ENCODE measurements at regions not wholly inside any gene's neighbourhood (a gene's known extent, or its start where the extent isn't known, plus 50 kb on each side); places are given as distances from the start of the nearest gene placed in this dataset.
"Not testable (repeated sequence)": the region's sequence is repeated elsewhere in the genome, so short reads cannot be mapped to it uniquely, and the experiment has no call there.

DNA sequence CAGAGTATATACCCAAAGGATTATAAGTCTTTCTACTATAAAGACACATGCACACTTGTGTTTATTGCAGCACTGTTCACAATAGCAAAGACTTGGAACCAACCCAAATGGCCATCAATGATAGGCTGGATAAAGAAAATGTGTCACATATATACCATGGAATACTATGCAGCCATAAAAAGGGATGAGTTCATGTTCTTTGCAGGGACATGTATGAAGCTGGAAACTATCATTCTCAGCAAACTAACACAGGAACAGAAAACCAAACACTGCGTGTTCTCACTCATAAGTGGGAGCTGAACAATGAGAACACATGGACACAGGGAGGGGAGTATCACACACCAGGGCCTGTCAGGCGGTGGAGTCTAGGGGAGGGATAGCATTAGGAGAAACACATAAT lies 281.7 kb upstream of the MEF2C start:
- not testable (repeated sequence) for DNase-seq

- DNase-seq, result no peak
These were observed 273.2 kb upstream of the MEF2C start for GRCh38 chr5:89156226-89156625.

DNA sequence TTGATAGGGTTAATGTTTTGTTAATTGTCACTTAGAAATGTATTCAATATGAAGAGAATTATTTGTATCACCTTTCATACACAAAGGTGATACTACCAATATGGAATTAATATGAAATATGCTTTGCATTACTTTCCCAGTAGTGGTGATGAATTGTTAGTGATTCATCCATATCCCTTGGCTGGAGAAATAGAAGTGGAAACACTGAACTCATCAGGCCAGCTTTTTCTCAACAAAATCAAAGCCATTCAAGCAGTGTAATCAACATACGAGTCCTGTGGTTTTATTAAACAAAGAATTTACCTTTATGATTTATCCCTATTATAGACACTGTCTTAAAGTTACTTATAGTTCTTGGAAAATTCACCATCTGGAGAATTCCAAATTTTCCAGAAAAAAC lies 264.0 kb upstream of the MEF2C start:
- no peak for DNase-seq

DNA sequence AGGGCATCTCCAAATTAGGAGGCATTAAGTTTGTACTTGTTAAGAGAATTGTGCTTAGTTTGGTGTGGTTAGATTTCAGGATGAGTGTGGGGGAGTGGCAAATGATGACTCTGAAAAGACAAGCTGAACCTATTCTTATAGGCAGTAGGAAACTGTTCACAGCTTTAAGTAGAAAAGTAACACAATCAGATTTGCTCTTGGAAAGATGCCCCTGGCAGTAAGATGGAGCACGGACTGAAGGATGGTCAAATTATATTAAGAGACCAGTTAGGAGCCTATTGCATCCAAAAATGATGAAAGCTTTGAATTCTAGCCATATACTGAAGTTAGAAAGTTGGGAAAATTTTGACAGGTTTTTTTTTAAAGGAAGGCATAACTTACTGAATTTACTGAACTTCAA lies 254.2 kb upstream of the MEF2C start:
- no peak for DNase-seq

- no peak for DNase-seq
These were observed 251.0 kb upstream of the MEF2C start for GRCh38 chr5:89133975-89134374.

DNA sequence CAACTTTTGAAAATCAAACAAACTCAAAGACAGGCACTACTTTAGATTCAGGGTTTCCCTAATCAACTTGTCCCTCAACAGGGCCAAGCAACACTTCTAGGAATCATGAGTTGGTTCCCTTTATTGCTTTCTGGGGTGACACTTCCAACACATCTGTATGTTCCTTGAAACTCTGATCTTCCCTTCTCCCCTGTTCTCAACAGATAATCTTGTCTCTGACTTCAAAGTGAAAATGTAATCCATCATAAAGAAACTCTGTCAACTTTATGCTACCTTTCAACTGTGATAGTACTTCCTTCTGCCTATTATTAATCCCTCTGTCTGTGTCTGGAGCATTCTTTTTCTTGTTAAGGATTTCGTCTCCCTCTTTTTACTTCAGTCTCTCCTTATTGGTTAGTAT lies 250.1 kb upstream of the MEF2C start:
- DNase-seq, result no peak

DNA sequence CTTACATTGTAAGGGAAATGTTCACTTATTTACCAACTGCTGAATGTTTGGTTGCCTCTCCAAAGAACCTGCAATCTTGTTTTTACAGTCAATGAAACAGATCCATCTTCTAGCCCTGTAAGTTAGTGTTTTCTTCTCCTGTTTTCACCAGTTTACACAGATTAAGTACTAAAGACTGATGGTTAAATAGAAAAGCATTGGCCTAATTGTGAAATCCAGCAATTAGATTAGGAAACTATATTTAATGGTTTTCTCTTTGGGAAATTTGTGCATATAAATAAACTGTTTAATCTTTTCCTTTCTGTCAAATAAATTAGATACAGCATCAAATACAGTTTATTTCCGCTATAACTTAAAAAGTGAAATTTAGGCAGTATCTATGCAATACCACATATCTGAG lies 247.9 kb upstream of the MEF2C start:
- no peak for DNase-seq

DNA sequence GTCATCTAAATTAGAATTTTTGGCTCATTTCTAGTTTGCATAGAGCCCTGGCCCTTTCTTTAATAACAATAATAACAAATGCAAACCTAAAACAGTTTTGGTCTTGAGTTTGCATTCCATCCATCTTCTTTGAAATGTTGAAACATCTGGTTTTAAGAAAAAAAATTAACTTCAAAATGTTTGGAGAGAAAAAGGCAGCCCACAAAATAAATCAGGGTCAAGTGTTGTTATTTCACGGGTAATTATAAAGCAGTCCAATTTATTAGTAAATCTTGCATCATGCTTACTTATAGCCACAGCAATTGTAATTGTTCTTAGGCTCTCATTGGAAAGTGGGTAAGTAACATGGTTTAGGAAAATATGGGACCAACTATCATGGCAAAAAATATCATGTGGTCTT lies 247.0 kb upstream of the MEF2C start:
- DNase-seq, result no peak

DNA sequence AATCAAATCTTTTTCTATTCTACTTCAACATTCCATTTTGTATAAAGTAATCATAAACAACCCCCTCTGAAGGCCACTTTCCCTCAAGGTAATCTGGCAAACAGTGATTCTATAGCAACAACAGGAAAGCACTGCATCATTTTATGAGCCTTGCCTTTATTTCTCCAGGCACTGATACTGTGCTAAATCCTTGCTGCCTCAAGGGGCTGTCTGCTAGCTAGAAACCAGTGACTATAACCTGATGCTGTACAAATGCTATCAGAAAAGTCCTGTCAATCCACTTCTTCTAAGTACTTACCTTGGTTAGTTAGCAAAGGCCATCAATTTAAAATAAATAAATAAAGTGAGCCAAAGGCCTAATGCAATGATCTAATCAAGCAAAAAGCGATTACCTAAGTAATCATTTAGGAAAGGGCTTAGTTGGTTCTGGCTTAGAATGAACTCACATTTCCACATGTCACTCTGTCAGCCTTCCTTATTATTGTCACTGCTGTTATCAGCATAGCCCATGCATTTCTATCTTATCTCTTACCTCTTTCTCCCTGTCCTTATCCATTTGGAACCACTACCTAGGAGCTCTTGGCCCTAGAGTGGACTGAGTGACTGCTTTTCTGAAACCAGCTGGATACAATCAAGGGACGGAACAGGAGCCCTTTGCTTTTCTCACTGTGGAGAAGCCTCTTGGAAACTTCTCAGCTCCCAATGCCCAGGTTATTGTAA lies 246.1 kb upstream of the MEF2C start:
- DNase-seq, result no peak

GRCh38 chr5:89128092-89128491 lies 245.1 kb upstream of the MEF2C start:
- DNase-seq, result no peak

GRCh38 chr5:89127191-89127590 lies 244.2 kb upstream of the MEF2C start:
- no peak for DNase-seq

DNA sequence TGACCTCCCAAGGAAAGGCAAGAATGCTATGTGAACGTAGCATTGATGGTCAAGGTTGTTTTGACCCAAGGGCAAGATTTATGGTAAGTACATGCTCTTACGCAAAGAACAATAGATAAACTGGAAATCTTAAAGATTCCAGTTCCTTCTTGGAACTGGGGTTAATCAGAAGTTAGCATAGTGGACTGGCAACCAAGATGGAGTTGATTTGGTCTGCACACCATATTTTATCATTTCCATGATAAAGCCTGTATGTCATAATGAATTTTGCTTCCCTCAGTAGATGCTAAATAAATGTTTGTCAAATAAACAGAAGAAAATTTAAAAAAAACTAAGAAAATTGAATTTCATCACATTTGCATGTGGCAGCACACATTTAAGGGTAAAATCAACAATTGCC lies 242.4 kb upstream of the MEF2C start:
- DNase-seq, result no peak

- no peak for DNase-seq
These were observed 240.6 kb upstream of the MEF2C start for GRCh38 chr5:89123581-89123980.

DNA sequence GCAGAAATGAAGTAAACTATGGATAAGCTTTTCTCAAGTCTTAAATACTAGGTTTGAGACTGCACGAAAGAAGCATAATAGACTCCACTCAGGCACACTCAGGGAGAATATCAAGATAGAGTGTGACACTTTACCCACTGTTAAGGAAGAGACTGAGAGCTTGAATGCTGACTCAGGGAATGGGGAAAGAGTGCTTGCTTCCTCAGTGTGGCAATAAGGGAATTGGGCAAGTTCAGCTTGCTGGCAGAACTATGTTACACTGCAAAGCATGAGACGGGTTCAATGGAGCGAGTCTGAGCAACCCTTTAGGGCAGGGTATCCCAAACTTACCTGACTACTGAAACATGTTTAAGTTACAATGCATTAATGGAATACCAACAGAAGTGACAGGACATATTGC lies 237.7 kb upstream of the MEF2C start:
- DNase-seq, result no peak

DNA sequence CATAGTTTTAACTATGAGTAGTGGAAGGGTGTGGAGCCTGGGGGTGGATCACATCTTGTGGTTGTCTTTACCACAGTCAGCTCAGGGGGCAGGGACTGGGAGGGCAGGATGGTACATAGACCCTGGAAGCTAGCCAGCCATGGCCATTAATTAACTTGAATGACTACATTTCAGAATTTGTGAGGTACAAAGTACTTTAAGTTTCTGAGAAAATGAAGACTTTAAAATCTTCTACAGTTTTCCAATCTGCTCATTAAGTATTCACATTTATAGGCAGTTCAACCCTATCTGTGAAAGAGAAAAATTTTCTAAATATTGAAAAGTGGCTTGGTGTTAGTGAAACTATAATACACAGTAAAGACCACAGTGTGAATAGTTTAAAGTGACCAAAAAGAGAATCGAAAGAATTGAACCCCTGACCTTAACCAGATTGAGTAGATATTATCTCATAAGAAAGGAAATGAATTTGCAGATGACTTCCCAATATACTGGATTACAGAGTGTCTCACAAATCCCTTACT lies 234.2 kb upstream of the MEF2C start:
- DNase-seq, result no peak

- no peak for DNase-seq
These were observed 228.1 kb upstream of the MEF2C start for GRCh38 chr5:89110916-89111646.

DNA sequence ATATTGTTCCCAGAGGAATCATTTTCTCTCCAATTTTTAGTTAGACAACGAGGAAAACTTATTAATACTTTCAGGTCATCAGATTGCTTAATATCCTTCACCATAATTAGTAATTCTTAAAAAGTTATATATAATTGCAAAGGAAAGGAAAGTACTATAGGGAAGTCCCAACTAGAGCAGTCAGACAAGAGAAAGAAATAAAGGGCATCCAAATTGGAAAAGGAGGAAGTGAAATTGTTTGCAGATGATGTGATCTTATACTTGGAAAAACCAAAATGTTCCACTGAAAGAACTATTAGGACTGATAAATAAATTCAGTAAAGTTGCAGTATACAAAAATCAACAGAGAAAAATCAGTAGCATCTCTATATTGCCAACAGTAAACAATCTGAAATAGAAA lies 223.5 kb upstream of the MEF2C start:
- DNase-seq, result no peak

DNA sequence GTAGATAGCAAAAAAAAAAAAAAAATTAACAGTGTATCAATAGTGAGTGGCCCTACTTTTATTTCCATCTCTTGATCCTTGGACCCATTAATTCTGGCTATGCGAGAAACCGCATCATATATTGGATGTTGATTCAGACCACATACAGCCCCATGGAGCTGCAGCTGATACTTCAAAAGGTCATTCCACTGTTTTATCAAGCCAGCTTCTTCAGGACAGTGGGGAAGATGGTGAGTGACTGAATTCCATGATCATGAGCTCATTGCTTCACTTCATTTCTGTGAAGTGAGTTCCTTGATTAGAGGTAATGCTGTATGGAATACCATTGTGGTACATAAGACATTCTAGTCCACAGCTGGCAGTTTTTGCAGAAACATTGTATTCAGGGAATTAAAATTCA lies 222.9 kb upstream of the MEF2C start:
- DNase-seq, result no peak

DNA sequence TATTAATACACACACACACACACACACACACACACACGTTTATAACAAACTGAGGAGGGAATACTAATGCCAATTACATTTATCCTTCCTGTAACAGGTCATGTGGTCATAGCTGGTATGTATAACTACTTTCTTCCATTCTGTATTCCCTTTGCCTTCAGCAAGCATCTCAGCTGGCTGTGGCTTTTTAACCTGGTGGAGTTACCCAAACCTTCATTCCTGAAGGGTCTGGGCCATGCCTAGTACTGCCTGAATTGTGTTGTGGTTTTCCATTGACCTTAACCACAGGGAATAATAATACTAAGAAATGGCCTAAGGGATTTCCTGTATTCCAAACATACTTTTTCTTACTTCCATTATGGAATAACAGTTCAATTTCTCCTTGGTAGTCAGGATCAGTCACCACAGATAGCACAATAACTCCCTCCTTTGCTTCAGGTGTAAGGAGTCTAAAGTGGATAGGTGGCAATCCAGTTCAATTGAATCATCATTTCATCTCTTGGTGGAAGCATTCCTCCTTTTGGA lies 222.2 kb upstream of the MEF2C start:
- DNase-seq, result no peak

DNA sequence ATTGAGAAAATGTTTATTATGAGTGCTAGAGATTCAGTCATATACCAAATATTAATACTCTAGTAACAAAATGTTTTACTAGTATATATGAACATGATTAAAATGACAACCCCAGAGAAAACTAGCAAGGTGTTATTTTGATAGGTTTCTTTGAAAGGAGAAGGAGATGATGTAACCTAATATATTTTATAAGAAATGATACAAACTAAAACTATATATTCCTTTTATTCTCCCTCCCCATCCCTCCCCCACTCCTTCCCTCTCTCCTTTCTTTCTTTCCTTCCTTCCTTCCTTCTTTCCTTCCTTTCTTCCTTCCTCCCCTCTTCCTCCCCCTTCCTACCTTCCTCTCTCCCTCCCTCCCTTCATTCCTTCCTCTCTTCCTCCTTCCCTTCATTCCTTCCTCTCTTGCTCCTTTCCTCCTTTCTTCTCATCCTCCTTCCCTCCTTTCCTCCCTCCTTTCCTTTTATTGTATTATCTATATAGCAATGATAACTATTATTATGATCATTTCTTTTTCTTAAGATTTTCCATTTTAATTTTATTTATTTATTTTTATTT lies 215.3 kb upstream of the MEF2C start:
- no peak for DNase-seq

- no peak for DNase-seq
These were observed 214.1 kb upstream of the MEF2C start for GRCh38 chr5:89097103-89097502.

DNA sequence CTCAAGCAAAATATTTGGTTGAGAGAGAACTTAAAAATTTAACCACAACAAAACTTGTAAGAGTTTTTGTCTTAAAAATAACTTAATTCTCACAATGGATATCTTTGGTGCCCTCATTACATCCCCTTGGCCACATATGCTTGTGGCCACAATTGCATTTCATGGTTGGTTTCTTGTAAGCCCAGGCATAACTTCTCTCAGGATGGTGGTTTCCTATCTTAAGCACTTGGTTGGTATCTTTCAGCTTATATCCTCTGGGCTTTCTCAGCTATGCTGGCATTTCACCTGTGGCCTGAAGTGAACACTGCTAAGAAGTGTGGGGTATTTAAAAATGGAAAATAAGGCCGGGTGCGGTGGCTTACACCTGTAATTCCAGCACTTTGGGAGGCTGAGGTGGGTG lies 212.4 kb upstream of the MEF2C start:
- no peak for DNase-seq

GRCh38 chr5:89090037-89090436 lies 207.1 kb upstream of the MEF2C start:
- DNase-seq, result no peak
